SJSA1 (cell line): ENCODE measurements at regions not wholly inside any gene's neighbourhood (a gene's known extent, or its start where the extent isn't known, plus 50 kb on each side); places are given as distances from the start of the nearest gene placed in this dataset.

ENCODE experiments used
- DNase-seq, 2 experiments: peaks; one replicate each; pipeline ENCODE4 v3.0.0-alpha.2; 2015 to 2020; ENCODE audit warnings: low spot score in 2 of 2, low read depth in 1 of 2
- H3K27ac ChIP-seq: fragments of 250-450 bp; sonication (Bioruptor Pico); 2 replicates; pipeline ENCODE4 v1.5.1; 2020; ENCODE audit warnings: mild to moderate bottlenecking, moderate library complexity
- H3K27me3 ChIP-seq: fragments of 250-450 bp; sonication (Bioruptor Pico); replicated peaks from 2 replicates; pipeline ENCODE4 v1.5.1; 2020; ENCODE audit warnings: mild to moderate bottlenecking, moderate library complexity
- H3K36me3 ChIP-seq: fragments of 250-450 bp; sonication (Bioruptor Pico); 2 replicates; pipeline ENCODE4 v1.5.1; 2020; ENCODE audit warnings: mild to moderate bottlenecking
- H3K4me1 ChIP-seq: fragments of 250-450 bp; sonication (Bioruptor Pico); replicated peaks from 2 replicates; pipeline ENCODE4 v1.6.1; 2021; ENCODE audit warnings: mild to moderate bottlenecking
- H3K4me3 ChIP-seq: fragments of 250-450 bp; sonication (Bioruptor Pico); 2 replicates; pipeline ENCODE4 v1.5.1; 2020; ENCODE audit warnings: mild to moderate bottlenecking
- H3K9me3 ChIP-seq: fragments of 250-450 bp; sonication (Bioruptor Pico); replicated peaks from 2 replicates; pipeline ENCODE4 v1.5.1; 2020; ENCODE audit warnings: mild to moderate bottlenecking

GRCh38 chr22:22036588-22036987 is 54.0 kb upstream of the TOP3B start:
- DNase-seq = no peak
- no peaks in the 10 kb centered on the region for H3K9me3 ChIP-seq
- no peaks in the 10 kb centered on the region for H3K36me3 ChIP-seq
- no peak overlapping the region for H3K27ac ChIP-seq
- peaks cover 25% of the 10 kb centered on the region for H3K4me1 ChIP-seq
- H3K27me3 ChIP-seq = peaks cover 5% of the 10 kb centered on the region
- no peak overlapping the region for H3K4me3 ChIP-seq

- H3K36me3 ChIP-seq = no peaks in the 10 kb centered on the region
- H3K9me3 ChIP-seq = no peaks in the 10 kb centered on the region
- H3K4me1 ChIP-seq = peaks cover 25% of the 10 kb centered on the region
- peaks cover 1% of the 10 kb centered on the region; the same call in 1 of the 2 replicates for H3K27me3 ChIP-seq
- no peak overlapping the region for H3K27ac ChIP-seq
- DNase-seq = no peak
- H3K4me3 ChIP-seq = no peak overlapping the region
Measured at GRCh38 chr22:22035771-22036314, 53.3 kb upstream of the TOP3B start.

GRCh38 chr22:22035203-22035602 is 52.6 kb upstream of the TOP3B start:
- DNase-seq = no peak
- no peaks in the 10 kb centered on the region; the same call in 1 of the 2 replicates for H3K27me3 ChIP-seq
- H3K27ac ChIP-seq = no peak overlapping the region
- H3K9me3 ChIP-seq = no peaks in the 10 kb centered on the region
- peaks cover 25% of the 10 kb centered on the region for H3K4me1 ChIP-seq
- H3K4me3 ChIP-seq = no peak overlapping the region
- H3K36me3 ChIP-seq = no peaks in the 10 kb centered on the region

- Histone ChIP-seq H3K36me3 (no peaks in the 10 kb centered on the region), H3K27me3 (no peaks in the 10 kb centered on the region; the same call in 1 of the 2 replicates), H3K4me1 (peaks cover 25% of the 10 kb centered on the region), H3K27ac (no peak overlapping the region), H3K9me3 (no peaks in the 10 kb centered on the region), H3K4me3 (no peak overlapping the region)
- no peak for DNase-seq
Measured at GRCh38 chr22:22034469-22035132, 52.0 kb upstream of the TOP3B start.

- peaks cover 25% of the 10 kb centered on the region for H3K4me1 ChIP-seq
- no peaks in the 10 kb centered on the region for H3K9me3 ChIP-seq
Measured at GRCh38 chr22:22033803-22034468, 51.3 kb upstream of the TOP3B start.

GRCh38 chr22:22032906-22033802 is 50.6 kb upstream of the TOP3B start:
- Histone ChIP-seq H3K4me3 (no peak overlapping the region), H3K36me3 (no peaks in the 10 kb centered on the region), H3K27me3 (no peaks in the 10 kb centered on the region; the same call in 1 of the 2 replicates), H3K9me3 (no peaks in the 10 kb centered on the region), H3K4me1 (peaks cover 18% of the 10 kb centered on the region), H3K27ac (no peak overlapping the region)
- no peak for DNase-seq

More at GRCh38 chr22:22033803-22034468, 51.3 kb upstream of the TOP3B start:
- no peak overlapping the region for H3K27ac ChIP-seq
- no peaks in the 10 kb centered on the region for H3K36me3 ChIP-seq
- no peak for DNase-seq
- H3K4me3 ChIP-seq = no peak overlapping the region
- H3K27me3 ChIP-seq = no peaks in the 10 kb centered on the region; the same call in 1 of the 2 replicates

- Histone ChIP-seq H3K27ac (no peak overlapping the region), H3K27me3 (no peaks in the 10 kb centered on the region; the same call in 1 of the 2 replicates), H3K9me3 (no peaks in the 10 kb centered on the region), H3K36me3 (no peaks in the 10 kb centered on the region), H3K4me3 (no peak overlapping the region), H3K4me1 (peaks cover 9% of the 10 kb centered on the region)
- DNase-seq = no peak
Measured at GRCh38 chr22:22032099-22032905, 49.7 kb upstream of the TOP3B start.
